HEK293 (cell line): ENCODE measurements at regions not wholly inside any gene's neighbourhood (a gene's known extent, or its start where the extent isn't known, plus 50 kb on each side); places are given as distances from the start of the nearest gene placed in this dataset.

Source experiments
- CTCF ChIA-PET: fragments of 350-600 bp; formaldehyde crosslinking; extraction: SDS; loops from one replicate; lab custom pipeline; 2021; ENCODE audit warnings: antibody characterized with exemption; lab: Yijun Ruan, JAX
- POLR2A ChIA-PET: fragments of 300-600 bp; formaldehyde crosslinking; extraction: SDS; loops from one replicate; lab custom pipeline; 2020; ENCODE audit warnings: antibody characterized with exemption, inconsistent platforms; lab: Yijun Ruan, JAX
- H3K27ac ChIP-seq: fragments of 200-500 bp; sonication (Bioruptor generic); 2 replicates; pipeline ENCODE4 v1.5.1; 2014; ENCODE audit warnings: low read depth, low read length, control low read depth, inconsistent platforms; ENCODE audit errors: extremely low read depth
- H3K36me3 ChIP-seq, 2 experiments: fragments of 200-500 bp in 1 of 2; sonication (Bioruptor generic) in 1 of 2; 1 replicate in 1 of 2; 2 replicates in 1 of 2; pipeline ENCODE4 v1.5.1; 2014 to 2017; ENCODE audit warnings: inconsistent platforms in 2 of 2, low read length in 2 of 2; ENCODE audit not compliant: control insufficient read depth in 2 of 2, insufficient read depth in 1 of 2
- H3K4me1 ChIP-seq: fragments of 200-500 bp; sonication (Bioruptor generic); 2 replicates; pipeline ENCODE4 v1.5.1; 2014; ENCODE audit warnings: mild to moderate bottlenecking, low read length, inconsistent platforms; ENCODE audit not compliant: control insufficient read depth, insufficient read depth
- H3K4me3 ChIP-seq: 2 replicates; pipeline ENCODE4 v1.5.1; 2011; ENCODE audit warnings: low read depth, mild to moderate bottlenecking, control low read depth, low read length, moderate library complexity
- H3K9me3 ChIP-seq: fragments of 200-500 bp; sonication (Bioruptor generic); 2 replicates; pipeline ENCODE4 v1.5.1; 2014; ENCODE audit warnings: low read depth, low read length, inconsistent platforms; ENCODE audit not compliant: control insufficient read depth, insufficient read depth
- BCL11B ChIP-seq: fragments of 450-650 bp; formaldehyde crosslinking; IDR thresholded peaks from 2 replicates; pipeline ENCODE4 v1.5.1; 2016; ENCODE audit warnings: low read depth, missing biosample characterization, missing genetic modification characterization
- GLIS1 ChIP-seq: fragments of 450-650 bp; formaldehyde crosslinking; IDR thresholded peaks from 2 replicates; pipeline ENCODE4 v1.5.1; 2016; ENCODE audit warnings: missing biosample characterization, missing genetic modification characterization
- PRDM1 ChIP-seq: fragments of 450-650 bp; formaldehyde crosslinking; IDR thresholded peaks from 2 replicates; pipeline ENCODE4; 2016; ENCODE audit warnings: missing biosample characterization, missing genetic modification characterization
- SCRT2 ChIP-seq: fragments of 450-650 bp; formaldehyde crosslinking; IDR thresholded peaks from 2 replicates; pipeline ENCODE4 v1.5.1; 2016; ENCODE audit warnings: missing biosample characterization, missing genetic modification characterization
- ZBTB17 ChIP-seq: fragments of 450-650 bp; formaldehyde crosslinking; IDR thresholded peaks from 2 replicates; pipeline ENCODE4 v1.5.1; 2016; ENCODE audit warnings: missing biosample characterization, missing genetic modification characterization
- ZFHX2 ChIP-seq: fragments of 450-650 bp; formaldehyde crosslinking; conservative IDR thresholded peaks from 2 replicates; pipeline ENCODE4 v1.5.1; 2016; ENCODE audit warnings: missing biosample characterization, missing genetic modification characterization
- ZIC2 ChIP-seq: fragments of 450-650 bp; formaldehyde crosslinking; IDR thresholded peaks from 2 replicates; pipeline ENCODE4 v1.5.1; 2016; ENCODE audit warnings: missing biosample characterization, missing genetic modification characterization
- ZNF132 ChIP-seq: fragments of 450-650 bp; formaldehyde crosslinking; IDR thresholded peaks from 2 replicates; pipeline ENCODE4 v1.5.1; 2017; ENCODE audit warnings: missing biosample characterization, missing genetic modification characterization, borderline replicate concordance
- ZNF155 ChIP-seq: fragments of 450-650 bp; formaldehyde crosslinking; IDR thresholded peaks from 2 replicates; pipeline ENCODE4 v1.5.1; 2016; ENCODE audit warnings: missing biosample characterization, missing genetic modification characterization
- ZNF426 ChIP-seq: fragments of 450-650 bp; formaldehyde crosslinking; IDR thresholded peaks from 2 replicates; pipeline ENCODE4 v1.5.1; 2017; ENCODE audit warnings: missing biosample characterization, missing genetic modification characterization, mild to moderate bottlenecking, inconsistent platforms, moderate library complexity
- ZNF473 ChIP-seq: fragments of 450-650 bp; formaldehyde crosslinking; IDR thresholded peaks from 2 replicates; pipeline ENCODE4 v1.5.1; 2017; ENCODE audit warnings: missing biosample characterization, missing genetic modification characterization
- ZNF514 ChIP-seq: fragments of 450-650 bp; formaldehyde crosslinking; IDR thresholded peaks from 2 replicates; pipeline ENCODE4 v1.5.1; 2016; ENCODE audit warnings: missing biosample characterization, missing genetic modification characterization
- ZNF521 ChIP-seq: fragments of 450-650 bp; formaldehyde crosslinking; IDR thresholded peaks from 2 replicates; pipeline ENCODE4 v1.5.1; 2017; ENCODE audit warnings: missing biosample characterization, mild to moderate bottlenecking, missing genetic modification characterization
- ZNF530 ChIP-seq: fragments of 450-650 bp; formaldehyde crosslinking; IDR thresholded peaks from 2 replicates; pipeline ENCODE4 v1.5.1; 2016; ENCODE audit warnings: low read depth, missing biosample characterization, missing genetic modification characterization
- ZNF629 ChIP-seq: fragments of 450-650 bp; formaldehyde crosslinking; IDR thresholded peaks from 2 replicates; pipeline ENCODE4 v1.5.1; 2017; ENCODE audit warnings: missing biosample characterization, missing genetic modification characterization
- ZNF670 ChIP-seq: fragments of 450-650 bp; formaldehyde crosslinking; IDR thresholded peaks from 2 replicates; pipeline ENCODE4 v1.5.1; 2016; ENCODE audit warnings: missing biosample characterization, missing genetic modification characterization, low read depth
- ZSCAN23 ChIP-seq: fragments of 450-650 bp; formaldehyde crosslinking; IDR thresholded peaks from 2 replicates; pipeline ENCODE4 v1.5.1; 2016; ENCODE audit warnings: missing biosample characterization, missing genetic modification characterization
- ZXDB ChIP-seq: fragments of 450-650 bp; formaldehyde crosslinking; IDR thresholded peaks from 2 replicates; pipeline ENCODE4 v1.5.1; 2016; ENCODE audit warnings: missing biosample characterization, missing genetic modification characterization
- TF ChIP-seq, protein P1 (sequence below): fragments of 450-650 bp; formaldehyde crosslinking; IDR thresholded peaks from 2 replicates; pipeline ENCODE4 v1.5.1; 2016; ENCODE audit warnings: missing biosample characterization, missing genetic modification characterization
- TF ChIP-seq, protein P2 (sequence below): fragments of 450-650 bp; formaldehyde crosslinking; IDR thresholded peaks from 2 replicates; pipeline ENCODE4 v1.5.1; 2016; ENCODE audit warnings: missing biosample characterization, missing genetic modification characterization, borderline replicate concordance
- TF ChIP-seq, protein P3 (sequence below): fragments of 450-650 bp; formaldehyde crosslinking; IDR thresholded peaks from 2 replicates; pipeline ENCODE4; 2016; ENCODE audit warnings: missing biosample characterization, missing genetic modification characterization
- TF ChIP-seq, protein P4 (sequence below): fragments of 450-650 bp; IDR thresholded peaks from 2 replicates; pipeline ENCODE4 v1.5.1; 2018; ENCODE audit warnings: missing biosample characterization, missing genetic modification characterization
- TF ChIP-seq, protein P5 (sequence below): fragments of 450-650 bp; formaldehyde crosslinking; IDR thresholded peaks from 2 replicates; pipeline ENCODE4 v1.5.1; 2016; ENCODE audit warnings: missing biosample characterization, missing genetic modification characterization
- TF ChIP-seq, protein P6 (sequence below): fragments of 450-650 bp; formaldehyde crosslinking; IDR thresholded peaks from 2 replicates; pipeline ENCODE4 v1.5.1; 2017; ENCODE audit warnings: missing biosample characterization, missing genetic modification characterization

DNA sequence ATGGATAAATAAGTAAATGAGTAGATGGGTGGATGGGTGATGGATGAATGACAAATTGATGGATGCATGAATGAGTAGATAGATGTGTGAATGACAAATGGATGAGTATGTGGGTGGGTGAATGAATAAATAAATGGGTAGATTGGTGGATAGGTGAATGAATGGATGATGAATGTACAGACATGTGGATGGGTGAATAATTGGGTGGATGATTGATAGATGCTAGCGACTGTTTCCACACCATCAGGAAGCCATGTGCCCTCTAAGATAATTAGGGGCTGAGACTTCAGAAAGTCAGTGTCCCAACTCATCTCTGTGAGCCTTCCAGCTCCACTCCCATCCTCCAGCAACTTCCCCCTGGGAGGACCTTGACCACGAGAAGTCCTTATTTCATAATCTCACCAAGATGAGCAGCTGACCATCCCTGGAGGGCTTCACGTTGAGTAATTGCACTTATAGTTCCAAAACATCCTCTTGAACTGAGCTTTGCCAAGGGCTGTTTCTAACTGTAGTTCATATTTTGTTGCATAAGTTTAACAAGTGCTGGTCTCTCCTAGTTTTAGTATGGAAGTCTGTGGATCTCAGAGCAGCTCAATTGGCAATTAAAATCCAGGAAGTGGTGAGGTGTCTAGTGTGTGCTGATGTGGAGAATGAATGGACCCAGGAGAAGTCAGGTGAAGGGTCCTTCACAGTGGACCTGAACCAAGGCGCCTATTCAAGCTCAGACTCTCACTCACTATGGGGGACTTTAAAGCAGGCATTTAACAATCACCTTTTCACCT lies 295.7 kb downstream of the ADGRD1 start:
- H3K4me1 ChIP-seq = no peaks in the 10 kb centered on the region
- ChIA-PET CTCF (no interaction called here), POLR2A (no interaction called here)
- no peaks in the 10 kb centered on the region for H3K36me3 ChIP-seq
- no peak overlapping the region for H3K4me3 ChIP-seq
- H3K27ac ChIP-seq = 0 out of 2 replicates have a peak overlapping the region, but pooled peaks have one; percentile 9
- TF ChIP-seq, protein P1, sequence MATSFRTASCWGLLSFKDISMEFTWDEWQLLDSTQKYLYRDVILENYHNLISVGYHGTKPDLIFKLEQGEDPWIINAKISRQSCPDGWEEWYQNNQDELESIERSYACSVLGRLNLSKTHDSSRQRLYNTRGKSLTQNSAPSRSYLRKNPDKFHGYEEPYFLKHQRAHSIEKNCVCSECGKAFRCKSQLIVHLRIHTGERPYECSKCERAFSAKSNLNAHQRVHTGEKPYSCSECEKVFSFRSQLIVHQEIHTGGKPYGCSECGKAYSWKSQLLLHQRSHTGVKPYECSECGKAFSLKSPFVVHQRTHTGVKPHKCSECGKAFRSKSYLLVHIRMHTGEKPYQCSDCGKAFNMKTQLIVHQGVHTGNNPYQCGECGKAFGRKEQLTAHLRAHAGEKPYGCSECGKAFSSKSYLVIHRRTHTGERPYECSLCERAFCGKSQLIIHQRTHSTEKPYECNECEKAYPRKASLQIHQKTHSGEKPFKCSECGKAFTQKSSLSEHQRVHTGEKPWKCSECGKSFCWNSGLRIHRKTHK (tag by site-specific recombination) = no peak
- TF ChIP-seq ZNF670 (tag by site-specific recombination) (no peak), ZBTB17 (tag by site-specific recombination) (0 out of 2 replicates have a peak, but pooled peaks have one; percentile 29), ZSCAN23 (tag by site-specific recombination) (no peak), ZNF530 (tag by site-specific recombination) (no peak), ZNF132 (no peak), ZIC2 (tag by site-specific recombination) (no peak)
- TF ChIP-seq, protein P2, sequence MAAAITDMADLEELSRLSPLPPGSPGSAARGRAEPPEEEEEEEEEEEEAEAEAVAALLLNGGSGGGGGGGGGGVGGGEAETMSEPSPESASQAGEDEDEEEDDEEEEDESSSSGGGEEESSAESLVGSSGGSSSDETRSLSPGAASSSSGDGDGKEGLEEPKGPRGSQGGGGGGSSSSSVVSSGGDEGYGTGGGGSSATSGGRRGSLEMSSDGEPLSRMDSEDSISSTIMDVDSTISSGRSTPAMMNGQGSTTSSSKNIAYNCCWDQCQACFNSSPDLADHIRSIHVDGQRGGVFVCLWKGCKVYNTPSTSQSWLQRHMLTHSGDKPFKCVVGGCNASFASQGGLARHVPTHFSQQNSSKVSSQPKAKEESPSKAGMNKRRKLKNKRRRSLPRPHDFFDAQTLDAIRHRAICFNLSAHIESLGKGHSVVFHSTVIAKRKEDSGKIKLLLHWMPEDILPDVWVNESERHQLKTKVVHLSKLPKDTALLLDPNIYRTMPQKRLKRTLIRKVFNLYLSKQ (tag by site-specific recombination) = no peak
- H3K9me3 ChIP-seq = no peaks in the 10 kb centered on the region

DNA sequence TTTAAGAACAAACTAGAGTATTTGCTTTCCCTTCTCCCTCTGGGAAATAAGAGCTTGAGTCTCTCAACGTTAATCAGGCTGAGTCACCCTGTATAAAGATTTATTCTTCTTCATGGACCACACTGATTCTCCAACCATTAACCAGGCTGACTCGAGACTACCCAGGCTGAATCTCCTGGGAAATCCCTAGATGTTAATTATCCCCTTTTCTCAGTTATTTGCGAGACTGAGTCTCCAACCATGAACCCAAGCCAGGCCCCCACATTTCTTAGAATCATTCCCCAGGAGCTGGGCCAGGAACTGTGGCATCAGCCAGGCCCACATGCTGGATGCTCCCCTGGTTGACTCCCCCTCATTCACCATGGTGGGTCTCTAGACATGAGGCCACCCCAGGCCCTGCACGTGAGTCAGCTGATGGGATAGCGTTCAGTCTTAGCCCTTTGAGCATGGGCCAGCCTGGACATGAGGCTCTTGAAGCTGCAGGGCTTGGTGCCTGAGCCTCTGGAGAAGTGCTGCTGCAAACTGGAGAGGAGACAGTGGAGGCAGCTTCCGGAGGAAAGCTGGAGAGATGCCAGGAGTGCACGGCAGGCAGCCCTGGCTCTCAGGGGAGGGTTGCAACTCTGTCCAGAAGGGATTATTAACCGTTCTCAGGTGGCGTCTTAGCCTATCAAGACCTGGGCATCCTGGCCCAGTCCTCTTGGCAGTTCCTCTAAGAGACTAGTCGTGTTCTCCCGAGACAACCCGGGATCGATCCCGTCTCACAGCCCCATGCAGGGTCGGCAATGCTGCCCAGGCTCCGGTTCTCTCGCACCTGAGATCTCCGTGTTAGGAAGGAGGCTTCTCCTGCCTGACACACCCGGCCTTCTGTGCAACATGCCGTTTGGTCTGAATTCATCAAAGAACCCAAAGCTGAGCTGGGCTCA lies 296.6 kb downstream of the ADGRD1 start:
- Histone ChIP-seq H3K36me3 (no peaks in the 10 kb centered on the region), H3K4me1 (no peaks in the 10 kb centered on the region), H3K9me3 (no peaks in the 10 kb centered on the region), H3K27ac (no peak overlapping the region), H3K4me3 (no peak overlapping the region)
- POLR2A ChIA-PET = no interaction called here
- TF ChIP-seq PRDM1 = no peak
- TF ChIP-seq ZIC2 (tag by site-specific recombination) = peak; percentile 87
- TF ChIP-seq, protein P3, sequence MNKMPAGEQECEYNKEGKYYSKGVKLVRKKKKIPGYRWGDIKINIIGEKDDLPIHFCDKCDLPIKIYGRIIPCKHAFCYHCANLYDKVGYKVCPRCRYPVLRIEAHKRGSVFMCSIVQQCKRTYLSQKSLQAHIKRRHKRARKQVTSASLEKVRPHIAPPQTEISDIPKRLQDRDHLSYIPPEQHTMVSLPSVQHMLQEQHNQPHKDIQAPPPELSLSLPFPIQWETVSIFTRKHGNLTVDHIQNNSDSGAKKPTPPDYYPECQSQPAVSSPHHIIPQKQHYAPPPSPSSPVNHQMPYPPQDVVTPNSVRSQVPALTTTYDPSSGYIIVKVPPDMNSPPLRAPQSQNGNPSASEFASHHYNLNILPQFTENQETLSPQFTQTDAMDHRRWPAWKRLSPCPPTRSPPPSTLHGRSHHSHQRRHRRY (tag by site-specific recombination) = no peak
- no peak for TF ChIP-seq SCRT2
- no peak for TF ChIP-seq ZNF514
- TF ChIP-seq, protein P4, sequence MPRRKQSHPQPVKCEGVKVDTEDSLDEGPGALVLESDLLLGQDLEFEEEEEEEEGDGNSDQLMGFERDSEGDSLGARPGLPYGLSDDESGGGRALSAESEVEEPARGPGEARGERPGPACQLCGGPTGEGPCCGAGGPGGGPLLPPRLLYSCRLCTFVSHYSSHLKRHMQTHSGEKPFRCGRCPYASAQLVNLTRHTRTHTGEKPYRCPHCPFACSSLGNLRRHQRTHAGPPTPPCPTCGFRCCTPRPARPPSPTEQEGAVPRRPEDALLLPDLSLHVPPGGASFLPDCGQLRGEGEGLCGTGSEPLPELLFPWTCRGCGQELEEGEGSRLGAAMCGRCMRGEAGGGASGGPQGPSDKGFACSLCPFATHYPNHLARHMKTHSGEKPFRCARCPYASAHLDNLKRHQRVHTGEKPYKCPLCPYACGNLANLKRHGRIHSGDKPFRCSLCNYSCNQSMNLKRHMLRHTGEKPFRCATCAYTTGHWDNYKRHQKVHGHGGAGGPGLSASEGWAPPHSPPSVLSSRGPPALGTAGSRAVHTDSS (tag by site-specific recombination) = no peak
- TF ChIP-seq ZNF155 (tag by site-specific recombination) = no peak
- TF ChIP-seq ZFHX2 (tag by site-specific recombination) = no peak
- peak; percentile 86 for TF ChIP-seq GLIS1
- no peak for TF ChIP-seq ZNF473
- TF ChIP-seq, protein P5, sequence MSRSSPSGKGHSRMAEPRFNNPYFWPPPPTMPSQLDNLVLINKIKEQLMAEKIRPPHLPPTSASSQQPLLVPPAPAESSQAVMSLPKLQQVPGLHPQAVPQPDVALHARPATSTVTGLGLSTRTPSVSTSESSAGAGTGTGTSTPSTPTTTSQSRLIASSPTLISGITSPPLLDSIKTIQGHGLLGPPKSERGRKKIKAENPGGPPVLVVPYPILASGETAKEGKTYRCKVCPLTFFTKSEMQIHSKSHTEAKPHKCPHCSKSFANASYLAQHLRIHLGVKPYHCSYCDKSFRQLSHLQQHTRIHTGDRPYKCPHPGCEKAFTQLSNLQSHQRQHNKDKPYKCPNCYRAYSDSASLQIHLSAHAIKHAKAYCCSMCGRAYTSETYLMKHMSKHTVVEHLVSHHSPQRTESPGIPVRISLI (tag by site-specific recombination) = no peak
- TF ChIP-seq ZNF629 (tag by site-specific recombination) = no peak
- TF ChIP-seq, protein P6, sequence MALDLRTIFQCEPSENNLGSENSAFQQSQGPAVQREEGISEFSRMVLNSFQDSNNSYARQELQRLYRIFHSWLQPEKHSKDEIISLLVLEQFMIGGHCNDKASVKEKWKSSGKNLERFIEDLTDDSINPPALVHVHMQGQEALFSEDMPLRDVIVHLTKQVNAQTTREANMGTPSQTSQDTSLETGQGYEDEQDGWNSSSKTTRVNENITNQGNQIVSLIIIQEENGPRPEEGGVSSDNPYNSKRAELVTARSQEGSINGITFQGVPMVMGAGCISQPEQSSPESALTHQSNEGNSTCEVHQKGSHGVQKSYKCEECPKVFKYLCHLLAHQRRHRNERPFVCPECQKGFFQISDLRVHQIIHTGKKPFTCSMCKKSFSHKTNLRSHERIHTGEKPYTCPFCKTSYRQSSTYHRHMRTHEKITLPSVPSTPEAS = no peak
- no peak for TF ChIP-seq ZNF521
- no peak for TF ChIP-seq ZNF426 (tag by site-specific recombination)
- TF ChIP-seq BCL11B (tag by site-specific recombination) = no peak
- TF ChIP-seq ZXDB (tag by site-specific recombination) = no peak
- CTCF ChIA-PET = interaction anchor here (0.7 to 1.6 kb wide), 2 partner anchors 118 to 212 kb away, joined by 3 read pairs; no protein-coding TSS in a partner anchor
